MM.1S (cell line): ENCODE measurements at regions not wholly inside any gene's neighbourhood (a gene's known extent, or its start where the extent isn't known, plus 50 kb on each side); places are given as distances from the start of the nearest gene placed in this dataset.

Experiments used
- DNase-seq: peaks from one replicate; pipeline ENCODE4 v3.0.0-alpha.2; 2015
- H2AFZ ChIP-seq: fragments of 300-600 bp; sonication (generic); 2 replicates; pipeline ENCODE4 v1.6.0; 2016; ENCODE audit warnings: antibody characterized with exemption, low read length
- H3F3A ChIP-seq: fragments of 300-600 bp; sonication (generic); 2 replicates; pipeline ENCODE4 v1.6.1; 2016; ENCODE audit warnings: mild to moderate bottlenecking, antibody characterized with exemption, low read length, moderate library complexity, mixed read lengths; ENCODE audit not compliant: insufficient read depth
- H3K27ac ChIP-seq: fragments of 300-600 bp; sonication (generic); 2 replicates; pipeline ENCODE4 v1.5.1; 2016; ENCODE audit warnings: mild to moderate bottlenecking, low read length
- H3K27me3 ChIP-seq: fragments of 300-600 bp; sonication (generic); replicated peaks from 2 replicates; pipeline ENCODE4 v1.6.0; 2016; ENCODE audit warnings: low read length; ENCODE audit not compliant: insufficient read depth
- H3K36me3 ChIP-seq: fragments of 300-600 bp; sonication (generic); replicated peaks from 2 replicates; pipeline ENCODE4 v1.6.1; 2016; ENCODE audit warnings: mild to moderate bottlenecking, low read length, mixed read lengths; ENCODE audit not compliant: insufficient read depth
- H3K4me1 ChIP-seq: fragments of 300-600 bp; sonication (generic); 2 replicates; pipeline ENCODE4 v1.6.1; 2016; ENCODE audit warnings: low read length, mixed read lengths
- H3K4me2 ChIP-seq: fragments of 300-600 bp; sonication (generic); 2 replicates; pipeline ENCODE4 v1.6.0; 2016; ENCODE audit warnings: low read depth, low read length
- H3K4me3 ChIP-seq: fragments of 300-600 bp; sonication (generic); 2 replicates; pipeline ENCODE4 v1.5.1; 2016; ENCODE audit warnings: low read length, mixed read lengths
- H3K79me2 ChIP-seq: fragments of 300-600 bp; sonication (generic); 2 replicates; pipeline ENCODE4 v1.6.1; 2016; ENCODE audit warnings: mixed run types, low read length, mixed read lengths
- H3K9ac ChIP-seq: fragments of 300-600 bp; sonication (generic); 2 replicates; pipeline ENCODE4 v1.6.1; 2016; ENCODE audit warnings: low read length, mixed read lengths
- H3K9me2 ChIP-seq: fragments of 300-600 bp; sonication (generic); replicated peaks from 2 replicates; pipeline ENCODE4 v1.6.1; 2016; ENCODE audit warnings: mild to moderate bottlenecking, low read length, mixed read lengths; ENCODE audit not compliant: insufficient read depth
- H3K9me3 ChIP-seq: fragments of 300-600 bp; sonication (generic); replicated peaks from 2 replicates; pipeline ENCODE4 v1.6.1; 2016; ENCODE audit warnings: mild to moderate bottlenecking, low read length, mixed read lengths; ENCODE audit not compliant: insufficient read depth
- H4K20me1 ChIP-seq: fragments of 300-600 bp; sonication (generic); 2 replicates; pipeline ENCODE4 v1.6.1; 2016; ENCODE audit warnings: mild to moderate bottlenecking, low read length, moderate library complexity, mixed read lengths; ENCODE audit not compliant: insufficient read depth
- CTCF ChIP-seq: fragments of 300-600 bp; sonication (generic); IDR thresholded peaks from 2 replicates; pipeline ENCODE4 v1.5.1; 2016; ENCODE audit warnings: antibody characterized with exemption, low read length, mixed read lengths
- EZH2 ChIP-seq: fragments of 300-600 bp; sonication (generic); optimal IDR thresholded peaks from 2 replicates; pipeline ENCODE3; 2017; ENCODE audit warnings: low read depth, mild to moderate bottlenecking, antibody characterized with exemption, low read length, mixed read lengths
- EZH2phosphoT487 ChIP-seq: fragments of 300-600 bp; sonication (generic); IDR thresholded peaks from 2 replicates; pipeline ENCODE4 v1.6.1; 2018; ENCODE audit warnings: antibody characterized with exemption, low read length

- H2AFZ ChIP-seq, result no peak overlapping the region
- H3K4me2 ChIP-seq, result no peak overlapping the region
- no peaks in the 10 kb centered on the region for H3K4me1 ChIP-seq
- no peaks in the 10 kb centered on the region for H3K9me3 ChIP-seq
- H3K4me3 ChIP-seq, result no peak overlapping the region
- no peak overlapping the region for H3K9ac ChIP-seq
- no peaks in the 10 kb centered on the region for H3K79me2 ChIP-seq
- H3K27ac ChIP-seq, result no peak overlapping the region
- no peaks in the 10 kb centered on the region for H3K9me2 ChIP-seq
- no peaks in the 10 kb centered on the region for H3K36me3 ChIP-seq
- DNase-seq, result no peak
- no peaks in the 10 kb centered on the region for H3F3A ChIP-seq
- no peaks in the 10 kb centered on the region for H4K20me1 ChIP-seq
- no peak for TF ChIP-seq EZH2phosphoT487
- no peak for TF ChIP-seq CTCF
- TF ChIP-seq EZH2, result no peak
- H3K27me3 ChIP-seq, result no peaks in the 10 kb centered on the region
Measured at GRCh38 chr17:71327376-71328059, 793.3 kb upstream of the SOX9 start.

DNA sequence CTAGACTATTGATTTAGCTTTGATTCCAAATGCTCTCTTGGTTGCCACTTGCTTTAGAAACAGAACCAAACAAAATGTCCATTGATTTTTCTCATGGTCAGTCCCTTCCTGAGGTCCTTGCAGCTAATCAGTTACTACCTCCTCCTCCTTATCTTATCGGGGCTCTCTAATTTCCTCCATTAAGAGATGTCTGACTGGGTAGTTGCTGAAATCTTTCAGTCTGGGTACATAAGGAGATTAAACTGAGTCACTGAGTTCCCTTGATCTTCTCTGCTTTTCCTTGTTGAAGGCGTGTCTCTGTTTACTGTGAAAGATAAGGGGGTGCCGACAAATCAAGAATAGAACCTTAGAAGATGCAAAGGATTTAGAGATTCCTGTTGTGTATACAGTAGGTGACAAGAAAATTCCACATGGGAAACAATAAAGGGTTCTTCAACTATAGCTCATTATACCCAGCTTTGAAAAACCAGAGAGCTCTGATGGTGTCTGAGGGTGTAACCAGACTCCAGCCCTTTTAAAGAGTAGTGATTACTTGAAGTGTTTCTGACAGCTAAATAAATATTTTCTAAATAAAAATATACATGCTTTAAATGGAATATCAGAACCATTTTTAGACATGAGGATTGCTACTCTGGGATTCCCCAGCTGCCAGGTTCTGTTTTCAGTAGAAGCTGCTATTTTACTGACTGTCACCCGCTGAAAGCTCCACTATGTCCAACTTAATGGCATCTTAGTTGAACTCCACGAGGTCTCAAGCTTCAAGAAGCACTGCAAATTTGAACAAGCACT, 791.3 kb upstream of the SOX9 start:
- Histone ChIP-seq H3K4me1 (no peaks in the 10 kb centered on the region), H3K9me3 (no peaks in the 10 kb centered on the region), H3K4me3 (no peak overlapping the region), H3K4me2 (no peak overlapping the region), H3K79me2 (no peaks in the 10 kb centered on the region), H3K27me3 (no peaks in the 10 kb centered on the region), H3K9me2 (no peaks in the 10 kb centered on the region), H3K27ac (no peak overlapping the region), H3K36me3 (no peaks in the 10 kb centered on the region), H3K9ac (no peak overlapping the region), H3F3A (no peaks in the 10 kb centered on the region), H4K20me1 (no peaks in the 10 kb centered on the region), H2AFZ (no peak overlapping the region)
- DNase-seq, result no peak
- TF ChIP-seq EZH2phosphoT487, result no peak

DNA sequence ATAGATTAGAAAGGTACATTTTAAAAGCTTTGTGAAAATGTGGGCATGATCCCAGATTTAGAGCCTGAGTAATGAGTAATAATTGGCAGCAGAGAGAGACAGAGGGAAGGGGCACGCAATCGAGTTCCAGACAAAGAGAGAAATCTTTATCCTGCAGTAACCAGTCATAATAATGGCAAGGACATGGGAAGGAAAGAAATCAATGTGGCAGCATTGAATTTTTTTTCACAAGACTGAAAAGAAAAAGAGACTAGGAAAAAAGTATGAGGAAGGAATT, 790.8 kb upstream of the SOX9 start:
- H3K9ac ChIP-seq, result no peak overlapping the region

More for the DNA sequence above, 790.8 kb upstream of the SOX9 start:
- Histone ChIP-seq H3K27ac (no peak overlapping the region), H3K4me2 (no peak overlapping the region), H3K36me3 (no peaks in the 10 kb centered on the region), H3K4me1 (no peaks in the 10 kb centered on the region), H3K9me2 (no peaks in the 10 kb centered on the region), H3F3A (no peaks in the 10 kb centered on the region), H3K79me2 (no peaks in the 10 kb centered on the region), H2AFZ (no peak overlapping the region), H3K4me3 (no peak overlapping the region), H4K20me1 (no peaks in the 10 kb centered on the region), H3K27me3 (no peaks in the 10 kb centered on the region), H3K9me3 (no peaks in the 10 kb centered on the region)
- DNase-seq, result no peak
- TF ChIP-seq EZH2phosphoT487, result no peak
- TF ChIP-seq CTCF, result no peak
- TF ChIP-seq EZH2, result no peak
